22Rv1 (cell line): ENCODE measurements at regions not wholly inside any gene's neighbourhood (a gene's known extent, or its start where the extent isn't known, plus 50 kb on each side); places are given as distances from the start of the nearest gene placed in this dataset.

Source experiments
- ZFX ChIP-seq: fragments of 450-650 bp; IDR thresholded peaks from 2 replicates; pipeline ENCODE4 v1.6.1; 2017; ENCODE audit warnings: antibody characterized with exemption, borderline replicate concordance
- TF ChIP-seq, protein P1 (sequence below): fragments of 450-650 bp; IDR thresholded peaks from 2 replicates; pipeline ENCODE4 v1.5.1; 2017; ENCODE audit warnings: mild to moderate bottlenecking

DNA sequence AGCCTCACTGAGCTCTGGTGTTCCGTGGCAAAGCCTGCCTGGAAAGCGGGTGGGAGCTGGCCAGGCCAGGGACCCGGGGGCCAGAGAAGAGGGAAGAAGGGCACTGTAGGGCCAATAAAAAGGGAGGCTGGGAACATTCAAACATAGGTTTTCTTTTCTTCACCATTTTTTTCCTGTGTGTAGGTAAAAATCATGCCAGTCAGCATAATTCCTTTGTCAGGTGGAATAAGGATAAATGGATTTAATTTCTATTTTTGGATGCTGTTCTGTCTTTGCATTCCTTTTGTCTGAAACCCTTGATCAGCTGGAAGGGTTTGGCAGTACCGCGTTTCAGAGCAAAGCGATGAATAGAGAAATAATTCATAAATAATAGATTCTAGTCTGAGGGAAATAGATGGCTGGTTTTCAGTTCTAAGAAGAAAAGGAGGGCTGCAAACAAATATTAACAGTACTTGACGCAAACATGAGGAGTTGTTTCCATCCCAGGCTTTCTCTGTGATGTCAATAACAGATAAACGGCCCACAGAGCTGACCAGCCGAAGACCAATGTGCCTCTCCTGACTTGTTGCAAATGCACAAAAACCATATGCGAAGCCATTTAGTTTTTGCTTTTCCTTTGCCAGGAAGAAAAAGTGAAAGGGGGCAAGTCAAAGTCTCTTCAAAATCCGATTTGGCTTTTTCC lies 384.4 kb downstream of the TSN start:
- TF ChIP-seq, protein P1, sequence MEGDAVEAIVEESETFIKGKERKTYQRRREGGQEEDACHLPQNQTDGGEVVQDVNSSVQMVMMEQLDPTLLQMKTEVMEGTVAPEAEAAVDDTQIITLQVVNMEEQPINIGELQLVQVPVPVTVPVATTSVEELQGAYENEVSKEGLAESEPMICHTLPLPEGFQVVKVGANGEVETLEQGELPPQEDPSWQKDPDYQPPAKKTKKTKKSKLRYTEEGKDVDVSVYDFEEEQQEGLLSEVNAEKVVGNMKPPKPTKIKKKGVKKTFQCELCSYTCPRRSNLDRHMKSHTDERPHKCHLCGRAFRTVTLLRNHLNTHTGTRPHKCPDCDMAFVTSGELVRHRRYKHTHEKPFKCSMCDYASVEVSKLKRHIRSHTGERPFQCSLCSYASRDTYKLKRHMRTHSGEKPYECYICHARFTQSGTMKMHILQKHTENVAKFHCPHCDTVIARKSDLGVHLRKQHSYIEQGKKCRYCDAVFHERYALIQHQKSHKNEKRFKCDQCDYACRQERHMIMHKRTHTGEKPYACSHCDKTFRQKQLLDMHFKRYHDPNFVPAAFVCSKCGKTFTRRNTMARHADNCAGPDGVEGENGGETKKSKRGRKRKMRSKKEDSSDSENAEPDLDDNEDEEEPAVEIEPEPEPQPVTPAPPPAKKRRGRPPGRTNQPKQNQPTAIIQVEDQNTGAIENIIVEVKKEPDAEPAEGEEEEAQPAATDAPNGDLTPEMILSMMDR, result no peak
- no peak for TF ChIP-seq ZFX
